Stimulated activated CD4-positive, alpha-beta T cell treated with anti-CD3 and anti-CD28 coated beads, Interleukin-1b, Interleukin-23, amount 100 ng/mL, for 24 hours (primary cell): ENCODE measurements at regions not wholly inside any gene's neighbourhood (a gene's known extent, or its start where the extent isn't known, plus 50 kb on each side); places are given as distances from the start of the nearest gene placed in this dataset.

ENCODE experiments used
- DNase-seq, 4 experiments: peaks; one replicate each; pipeline ENCODE4 v3.0.0-alpha.2; 2020; ENCODE audit warnings: low read depth in 4 of 4, low spot score in 1 of 4

DNA sequence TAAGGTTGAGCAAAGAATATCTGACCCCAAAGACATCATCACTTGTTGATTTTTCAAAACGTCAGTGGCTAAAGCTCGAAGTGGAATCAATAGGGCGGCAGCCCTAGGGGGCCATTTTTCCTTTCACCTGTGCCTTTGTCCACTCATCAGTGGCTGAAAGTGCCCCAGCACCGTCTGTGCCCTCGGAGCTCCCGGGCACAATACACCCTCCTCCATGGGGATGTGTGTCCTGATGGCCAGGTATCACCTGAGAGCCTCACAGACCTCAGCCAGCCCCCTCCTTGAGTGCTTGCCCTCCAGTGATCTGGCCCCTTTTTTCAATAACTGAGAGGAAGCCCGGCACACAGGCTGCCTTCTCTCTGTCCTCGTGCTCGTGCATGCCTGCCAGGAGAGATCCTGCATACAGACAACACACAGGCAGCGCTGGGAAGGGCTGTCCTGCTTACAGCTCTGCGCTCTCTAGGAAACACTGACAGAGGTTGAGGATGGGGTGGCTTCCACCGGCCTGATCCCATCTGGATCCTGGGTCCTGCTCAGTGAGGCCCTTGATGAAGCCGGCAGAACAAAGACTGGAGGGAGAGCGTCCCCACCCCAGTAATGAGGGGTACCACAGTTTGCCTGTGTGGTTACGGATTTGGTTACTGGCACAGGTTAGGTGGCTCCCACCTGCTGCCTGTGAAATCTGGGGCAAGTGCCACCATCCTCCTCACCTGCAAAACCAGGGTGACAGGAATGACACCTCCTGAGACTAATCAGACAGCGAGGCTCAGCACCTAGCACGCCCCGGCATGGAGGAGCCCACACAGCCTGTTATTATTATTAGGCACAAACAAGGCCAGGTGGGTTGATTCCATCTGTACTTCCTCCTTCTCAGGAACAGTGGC lies 197.5 kb upstream of the RAB6C start:
- DNase-seq, result no peak

DNA sequence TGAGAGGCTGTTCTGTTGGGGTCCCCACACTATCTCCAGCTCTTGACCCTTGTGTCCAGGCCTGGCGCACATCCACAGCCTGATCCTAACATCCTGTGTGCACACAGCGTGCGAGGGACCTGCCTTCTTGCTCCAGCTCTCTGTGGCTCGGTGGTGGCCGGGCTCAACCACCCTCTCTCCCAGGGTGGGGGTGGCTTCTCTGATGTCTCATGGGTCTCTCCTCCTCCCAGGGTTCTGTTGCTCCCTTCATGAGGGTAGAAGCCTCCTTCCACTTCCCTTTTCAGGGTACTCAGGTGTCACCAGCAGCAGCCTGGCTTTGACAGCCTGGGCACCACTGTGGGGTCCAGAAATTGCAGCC lies 196.9 kb upstream of the RAB6C start:
- DNase-seq, result no peak

DNA sequence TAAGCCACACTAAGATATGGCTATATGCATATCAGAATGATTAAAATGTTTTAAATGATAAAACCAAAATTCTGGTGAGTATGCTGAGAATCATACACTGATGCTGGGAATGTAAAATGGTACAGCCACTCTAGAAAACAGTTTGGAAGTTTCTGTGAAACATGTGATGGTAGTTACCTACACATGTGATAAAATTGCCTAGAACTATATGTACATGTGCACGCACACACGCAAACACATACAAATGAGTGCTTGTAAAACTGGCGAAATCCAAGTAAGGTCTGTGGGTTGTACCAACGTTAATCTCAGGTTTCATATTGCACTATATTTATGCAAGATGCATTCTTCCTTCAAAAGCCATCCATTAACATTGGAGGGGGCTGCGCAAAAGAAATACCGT lies 195.0 kb upstream of the RAB6C start:
- no peak for DNase-seq

DNA sequence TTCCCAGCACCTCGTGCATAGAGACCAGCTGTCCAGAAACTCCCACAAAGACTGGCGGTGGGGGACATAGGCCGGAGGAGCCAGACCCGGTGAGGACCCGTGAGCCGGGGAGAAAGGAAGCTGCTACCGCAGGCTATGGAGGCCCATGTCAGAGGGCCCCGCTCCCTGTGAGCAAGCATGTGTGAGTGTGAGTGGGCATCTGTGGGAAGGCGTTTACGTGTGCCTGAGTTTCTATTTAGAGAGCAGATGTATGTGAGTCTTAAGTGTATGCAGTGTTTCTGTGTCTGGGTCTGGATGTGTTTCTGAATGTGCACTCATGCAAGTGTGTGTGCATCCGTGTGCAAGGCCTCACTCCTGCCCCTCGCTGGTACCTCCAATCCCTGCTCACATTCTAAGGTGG lies 187.8 kb upstream of the RAB6C start:
- no peak for DNase-seq

DNA sequence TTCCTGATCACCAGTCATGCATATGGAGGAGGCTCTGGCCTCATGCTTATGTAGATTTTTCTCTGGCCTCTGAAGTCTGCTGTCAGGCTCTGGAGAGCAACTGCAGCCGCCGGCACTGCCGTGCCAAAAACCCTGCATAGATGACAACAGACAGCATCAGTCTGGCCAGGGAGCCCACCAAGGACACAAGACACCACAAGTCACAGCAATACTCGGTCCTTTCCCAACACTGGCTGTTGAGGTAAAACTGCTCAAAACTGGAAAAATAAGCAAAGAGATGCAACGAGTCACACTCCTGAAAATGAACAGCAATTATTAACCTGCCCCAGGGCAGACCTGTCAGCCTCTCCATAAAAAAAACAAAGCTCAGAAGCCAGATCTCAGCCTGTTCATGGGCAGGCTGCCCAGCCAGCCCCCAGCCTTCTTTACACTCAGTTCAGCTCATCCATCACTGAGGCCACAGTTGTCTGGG lies 186.0 kb upstream of the RAB6C start:
- no peak for DNase-seq

DNA sequence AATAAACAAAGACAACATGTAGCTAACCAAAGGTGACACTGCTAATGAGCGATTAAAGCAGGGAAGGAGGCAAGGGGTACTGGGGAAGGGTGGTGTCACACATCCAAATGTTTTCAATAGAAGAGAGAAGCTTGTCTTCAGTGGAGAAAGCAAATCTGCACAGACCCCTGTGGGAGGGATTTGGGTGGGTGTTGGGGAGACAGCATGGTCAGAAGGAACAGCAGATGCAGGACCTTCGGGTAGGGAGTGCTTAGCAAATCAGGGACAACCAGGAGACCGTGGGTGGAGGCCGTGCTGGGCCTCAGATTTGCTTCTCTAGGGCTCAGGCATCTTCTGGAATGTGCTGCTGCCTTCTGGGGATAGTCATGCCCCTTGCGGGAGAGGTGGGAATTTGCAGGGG lies 185.3 kb upstream of the RAB6C start:
- DNase-seq, result no peak

DNA sequence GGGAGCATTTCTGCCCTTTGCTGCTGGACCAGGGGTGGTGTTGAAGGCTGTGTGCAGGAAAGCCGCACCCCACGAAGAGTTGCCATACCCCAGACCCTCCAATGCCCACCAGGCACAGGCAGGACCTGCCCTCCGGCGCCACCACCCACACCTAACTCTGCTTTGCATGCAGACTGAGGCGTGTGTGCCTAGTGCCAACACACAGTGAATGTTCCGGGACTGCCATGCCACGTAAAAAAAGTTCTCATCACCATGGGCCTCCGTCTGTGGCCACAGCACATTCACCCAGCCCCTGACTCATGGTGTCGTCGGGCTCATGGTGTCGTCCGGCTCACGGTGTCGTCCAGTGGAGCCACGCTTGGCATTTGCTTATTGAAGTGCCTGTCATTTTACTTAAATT lies 184.9 kb upstream of the RAB6C start:
- no peak for DNase-seq

DNA sequence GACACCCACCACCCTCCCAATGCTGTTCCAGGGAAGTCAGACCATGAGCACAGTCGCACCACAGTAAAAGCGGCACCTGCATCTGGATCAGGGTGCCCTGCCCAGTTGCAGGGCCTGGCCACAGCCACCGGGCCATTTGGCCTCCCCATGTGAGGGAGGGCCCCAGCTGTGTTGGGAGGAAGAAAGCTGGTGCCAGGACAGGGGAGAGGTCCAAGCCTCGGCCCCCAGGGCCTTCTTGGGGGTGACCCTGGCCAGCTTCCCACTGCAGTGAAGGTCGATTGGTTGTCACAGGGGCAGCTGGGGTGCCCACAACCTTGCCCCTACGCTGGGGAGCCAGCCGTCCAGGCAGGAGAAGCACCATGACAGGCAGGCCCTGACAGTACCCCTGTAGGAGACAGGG lies 183.2 kb upstream of the RAB6C start:
- no peak for DNase-seq

DNA sequence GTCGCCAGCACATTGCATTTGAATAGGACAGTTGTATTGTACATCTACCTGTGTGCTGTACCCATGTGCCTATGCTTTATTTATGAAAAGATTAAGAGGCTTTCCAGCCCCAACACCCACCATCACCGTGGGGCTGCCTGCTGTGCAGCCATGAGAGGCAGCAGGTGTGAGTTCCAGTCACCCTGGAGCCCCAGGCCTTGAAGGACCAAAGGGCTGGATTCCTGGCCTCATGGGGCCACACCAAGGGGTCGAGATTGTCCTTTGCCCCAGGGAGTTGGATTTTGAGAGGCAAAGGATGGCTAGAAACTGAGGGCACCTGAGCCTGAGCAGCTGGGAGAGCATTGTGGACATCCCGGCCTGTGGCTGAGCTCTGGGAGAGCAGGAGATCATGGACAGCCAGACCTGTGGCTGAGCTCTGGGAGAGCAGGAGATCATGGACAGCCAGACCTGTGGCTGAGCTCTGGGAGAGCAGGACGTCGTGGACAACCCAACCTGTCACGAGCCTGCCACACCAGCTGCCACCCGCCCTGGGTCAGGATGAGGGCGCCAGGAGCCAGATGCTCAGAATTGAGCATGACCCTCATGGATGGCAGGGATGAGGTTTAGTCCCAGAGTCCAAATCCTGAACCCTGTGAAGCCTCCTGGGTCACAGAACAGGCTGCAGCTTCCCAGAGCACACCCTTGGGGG lies 182.5 kb upstream of the RAB6C start:
- no peak for DNase-seq

DNA sequence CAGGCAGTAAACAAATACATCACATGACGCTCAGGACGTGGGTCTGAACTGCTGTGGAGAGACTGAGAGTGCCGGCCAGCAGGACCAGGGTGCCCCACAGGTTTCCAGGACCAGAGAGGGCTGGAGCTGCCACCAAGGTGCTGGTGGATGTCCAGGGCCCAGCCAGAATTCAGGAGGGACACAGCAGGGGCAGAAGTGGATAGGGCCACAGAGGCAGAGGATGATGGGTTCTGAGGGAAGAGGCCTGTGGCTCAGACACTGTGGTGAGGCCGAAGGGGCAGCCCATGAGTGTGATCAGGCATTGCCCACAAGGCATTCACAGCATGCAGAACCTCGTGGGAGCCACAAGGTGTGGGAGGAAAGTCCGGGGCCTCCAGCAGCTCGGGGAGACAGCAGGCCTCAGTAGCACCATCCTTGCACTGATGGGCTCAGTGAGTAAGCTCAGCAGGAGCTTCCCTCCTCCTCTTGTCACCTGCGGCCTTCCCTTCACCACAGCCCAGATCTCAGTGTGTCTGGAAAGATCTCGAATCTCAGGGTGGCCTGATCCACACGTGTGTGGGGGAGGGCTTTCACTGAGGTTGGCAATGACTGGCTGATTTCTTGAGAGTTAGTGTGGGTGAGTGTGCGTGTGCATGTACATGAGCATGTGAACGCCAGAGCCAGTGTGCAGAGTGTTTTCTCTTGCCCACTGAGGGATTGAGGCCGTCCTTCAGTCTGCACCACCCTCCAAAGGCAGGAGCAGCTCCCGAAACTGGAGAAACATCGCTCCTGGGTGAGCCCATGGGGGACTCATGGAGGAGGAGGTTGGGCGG lies 181.8 kb upstream of the RAB6C start:
- no peak for DNase-seq

DNA sequence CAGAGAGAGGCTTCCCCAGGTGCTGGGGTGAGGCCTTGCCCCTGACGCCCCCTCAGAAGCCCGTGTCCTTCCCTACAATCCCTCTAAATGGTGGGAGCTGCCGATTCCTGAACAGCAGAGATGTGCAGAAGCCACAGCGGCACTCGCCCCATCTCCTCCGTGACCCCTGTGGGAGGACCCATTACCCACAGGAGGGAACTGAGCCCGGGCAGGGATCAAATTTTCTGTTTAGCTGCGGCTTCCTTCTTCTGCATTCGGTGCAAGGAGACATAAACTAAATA lies 181.2 kb upstream of the RAB6C start:
- DNase-seq, result no peak

DNA sequence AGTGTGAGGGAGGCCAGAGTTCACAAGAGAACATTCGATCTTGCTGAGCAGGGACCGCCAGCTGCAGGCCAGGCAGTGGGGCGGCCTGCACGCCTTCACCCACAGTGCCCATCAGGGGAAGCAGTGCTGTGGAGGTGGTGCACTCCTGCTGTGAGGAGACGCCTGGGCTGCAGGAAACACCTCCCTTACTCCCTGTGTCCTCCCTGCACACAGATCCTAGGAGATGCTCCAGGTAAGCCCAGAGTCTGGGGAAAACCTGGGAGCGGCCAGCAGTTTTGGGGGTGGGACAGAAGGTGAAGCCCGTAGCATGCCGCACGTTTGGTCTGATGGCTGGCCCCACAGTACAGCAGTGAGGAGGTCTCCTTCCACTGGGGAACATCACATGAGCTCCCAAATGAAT lies 180.8 kb upstream of the RAB6C start:
- no peak for DNase-seq

DNA sequence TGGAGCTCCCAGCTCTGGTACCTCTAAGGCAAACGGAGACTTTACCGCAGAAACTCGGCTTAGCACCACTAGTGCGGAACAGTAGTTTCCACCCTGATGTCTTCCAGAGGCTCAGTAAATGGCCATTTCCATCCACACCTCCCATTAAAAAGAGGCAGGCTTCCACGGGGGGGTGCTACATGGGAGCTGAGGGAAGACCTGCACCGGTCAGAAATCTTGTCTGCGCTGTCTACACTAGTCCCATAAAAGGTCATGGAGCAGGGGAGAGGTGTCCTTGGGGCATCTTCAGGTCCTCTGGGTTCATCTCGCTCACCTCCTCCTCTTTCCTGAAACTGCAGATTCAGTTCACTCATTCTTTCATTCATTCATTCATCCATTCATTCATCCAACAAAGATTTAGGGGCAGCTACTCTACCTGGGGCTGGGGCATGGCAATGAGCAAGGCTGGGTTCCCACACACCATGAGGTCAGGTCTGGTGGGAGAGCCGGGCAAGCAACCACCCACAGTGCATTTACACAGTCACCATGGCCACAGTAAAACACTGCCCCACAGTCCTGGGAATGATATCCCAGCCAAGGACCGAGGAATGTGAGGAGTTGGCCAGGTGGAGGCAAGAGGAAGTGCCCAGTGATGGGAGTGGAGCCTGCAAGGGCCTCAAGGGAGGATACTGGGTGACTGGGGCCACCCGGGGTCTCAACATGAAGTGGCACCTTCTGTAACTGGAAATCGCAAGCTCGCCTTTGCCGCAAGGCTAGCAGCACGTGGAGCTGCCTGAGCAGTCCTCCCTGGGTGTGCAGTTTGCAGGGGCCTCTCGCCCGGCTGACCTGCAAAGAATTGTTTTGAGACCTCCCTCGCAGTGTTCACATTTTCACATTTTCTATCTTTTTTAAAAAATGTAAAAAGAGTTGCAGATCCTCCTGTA lies 180.2 kb upstream of the RAB6C start:
- no peak for DNase-seq

DNA sequence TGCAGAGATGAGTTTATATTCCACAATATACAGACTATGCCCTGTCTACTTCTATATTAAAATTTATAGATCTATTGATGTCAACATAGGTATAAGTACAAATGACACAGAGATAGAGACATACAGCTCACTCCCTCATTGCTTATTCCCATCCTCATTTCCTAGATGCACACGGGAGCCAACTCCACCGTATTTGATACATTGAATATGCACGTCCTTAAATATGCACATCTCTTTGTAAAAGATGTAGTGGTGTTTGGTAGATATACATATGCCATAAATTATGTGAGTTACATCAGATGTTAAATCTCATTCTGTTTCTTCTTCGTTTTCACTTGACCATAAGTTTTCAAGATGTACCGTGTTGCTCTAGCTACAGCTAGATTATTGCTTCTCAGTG lies 179.2 kb upstream of the RAB6C start:
- DNase-seq, result no peak

DNA sequence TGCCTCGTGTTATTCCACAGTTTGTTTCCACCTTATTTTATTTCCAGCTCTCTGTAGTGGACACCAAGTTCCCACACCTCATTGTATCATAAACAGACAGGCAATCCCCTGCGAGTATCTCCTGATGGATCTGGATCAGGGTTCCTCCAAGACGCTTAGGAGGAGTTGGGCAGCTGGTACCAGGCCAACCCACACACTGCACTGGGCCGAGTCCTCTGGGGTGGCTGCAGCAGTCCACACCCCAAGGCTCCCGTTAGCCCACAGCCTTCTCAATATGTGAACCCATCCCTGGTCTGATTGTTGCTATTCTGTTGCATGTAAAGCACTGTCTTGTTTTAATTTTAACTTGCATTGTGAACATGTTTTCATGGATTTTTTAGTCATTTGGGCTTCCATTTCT lies 178.8 kb upstream of the RAB6C start:
- DNase-seq, result no peak

DNA sequence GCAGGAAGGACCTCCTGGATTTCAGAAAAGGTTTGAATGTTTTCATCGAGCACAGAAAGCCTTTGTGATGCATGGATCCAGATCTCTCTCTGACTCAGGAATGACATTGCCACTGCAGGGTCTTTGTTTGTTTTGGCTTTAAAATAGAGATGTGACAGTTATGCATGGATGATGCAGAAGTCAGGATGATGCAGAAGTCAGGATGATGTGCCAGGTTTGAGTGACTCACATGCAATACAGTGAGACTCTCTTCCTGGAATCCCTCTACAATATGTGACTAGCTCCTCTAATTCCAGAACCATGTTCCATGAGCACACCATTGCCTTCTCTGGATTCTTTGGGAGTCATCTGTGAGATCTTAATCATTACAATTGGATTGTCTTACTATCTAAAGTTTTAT lies 177.9 kb upstream of the RAB6C start:
- no peak for DNase-seq

DNA sequence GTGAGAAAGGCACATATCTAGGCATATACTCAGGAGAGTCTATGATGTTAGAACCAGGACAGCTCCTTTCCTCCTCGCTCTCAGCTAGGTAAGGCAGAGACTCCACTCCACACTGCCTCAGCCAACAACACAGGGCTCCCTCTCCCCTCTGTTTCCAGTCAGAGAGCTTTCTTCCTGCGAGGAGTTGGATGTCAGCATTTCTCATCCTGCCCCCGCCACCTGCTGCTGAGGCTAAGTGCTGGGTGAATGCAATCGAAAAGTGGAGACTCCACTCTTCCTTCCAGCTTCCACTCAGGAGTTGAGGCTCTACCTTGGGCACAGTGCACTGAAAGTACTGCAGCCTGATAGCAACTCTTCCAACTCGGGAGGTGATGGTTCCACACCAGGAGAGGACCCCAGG lies 177.2 kb upstream of the RAB6C start:
- no peak for DNase-seq

DNA sequence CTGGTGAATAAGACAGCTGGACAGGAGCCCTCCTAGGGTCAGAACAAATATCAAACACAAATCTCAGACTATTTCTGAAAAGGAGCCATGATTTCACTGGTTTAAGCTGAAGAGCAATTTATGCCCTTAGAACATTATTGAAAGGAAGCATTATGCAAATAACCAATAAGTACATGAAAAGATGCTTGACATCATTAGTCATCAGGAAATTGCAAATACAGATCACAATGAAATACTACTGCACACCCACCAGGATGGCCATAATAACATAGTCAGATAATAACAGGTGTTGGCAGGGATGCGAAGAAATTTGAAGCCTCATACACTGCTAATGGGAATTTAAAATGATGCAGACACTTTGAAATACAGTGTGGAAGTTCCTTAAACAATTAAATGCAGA lies 176.4 kb upstream of the RAB6C start:
- DNase-seq, result no peak

DNA sequence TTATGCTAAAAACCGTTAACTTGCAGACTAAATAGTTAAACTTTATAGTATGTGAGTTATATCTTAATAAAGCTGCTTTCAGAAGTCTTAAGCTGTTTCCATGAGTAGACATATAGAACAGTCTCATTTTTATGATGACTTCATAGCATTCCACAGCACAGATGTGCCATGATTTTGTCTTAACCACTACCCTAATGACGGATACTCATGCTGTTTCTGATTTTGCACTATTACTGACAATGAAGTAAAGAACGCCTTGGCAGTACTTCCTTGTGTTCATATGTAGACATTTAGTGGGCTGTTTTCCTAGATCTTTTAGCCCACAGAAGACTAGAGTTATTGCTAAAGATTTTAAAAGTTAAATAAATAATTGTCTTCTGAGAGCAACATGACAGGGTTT lies 175.6 kb upstream of the RAB6C start:
- DNase-seq, result no peak

DNA sequence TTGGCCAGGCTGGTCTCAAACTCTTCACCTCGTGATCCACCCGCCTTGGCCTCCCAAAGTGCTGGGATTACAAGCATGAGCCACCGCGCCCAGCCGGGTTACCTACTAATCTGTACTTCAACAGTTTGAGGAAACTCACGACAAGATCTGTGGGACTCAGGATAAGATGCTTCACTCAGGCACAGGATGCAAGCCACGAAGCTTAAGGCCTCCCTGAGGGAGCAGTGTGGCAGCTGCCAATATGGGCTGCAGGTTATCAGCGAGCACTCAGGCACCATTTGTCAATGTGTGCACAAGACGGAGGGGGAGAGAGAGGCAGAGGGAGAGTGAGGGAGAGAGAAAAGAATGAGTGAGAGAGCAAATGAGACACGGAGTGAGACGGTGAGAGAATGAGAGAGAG lies 173.6 kb upstream of the RAB6C start:
- DNase-seq, result no peak

DNA sequence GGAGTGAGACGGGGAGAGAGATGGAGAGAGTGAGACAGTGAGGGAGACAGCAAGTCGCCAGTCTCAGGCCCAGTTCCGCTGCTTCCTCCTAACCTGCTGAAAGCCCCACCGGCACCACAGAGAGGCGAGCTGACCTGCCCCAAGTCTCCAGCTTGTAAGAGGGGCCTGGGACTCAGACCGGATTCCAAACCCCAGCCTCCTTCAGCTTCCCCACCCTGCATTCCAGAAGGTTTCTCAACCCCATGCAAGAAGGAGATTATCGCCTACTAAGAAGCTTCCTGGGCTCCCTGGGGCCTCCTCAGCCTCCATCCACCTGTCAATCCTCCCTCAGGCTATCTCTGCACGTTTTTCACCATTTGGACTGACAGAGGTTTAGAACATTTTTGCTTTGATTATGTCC lies 173.1 kb upstream of the RAB6C start:
- no peak for DNase-seq
